ENCODE measurements at regions not wholly inside any gene's neighbourhood (a gene's known extent, or its start where the extent isn't known, plus 50 kb on each side); places are given as distances from the start of the nearest gene placed in this dataset.
"Not testable (repeated sequence)": the region's sequence is repeated elsewhere in the genome, so short reads cannot be mapped to it uniquely, and the experiment has no call there.

DNA sequence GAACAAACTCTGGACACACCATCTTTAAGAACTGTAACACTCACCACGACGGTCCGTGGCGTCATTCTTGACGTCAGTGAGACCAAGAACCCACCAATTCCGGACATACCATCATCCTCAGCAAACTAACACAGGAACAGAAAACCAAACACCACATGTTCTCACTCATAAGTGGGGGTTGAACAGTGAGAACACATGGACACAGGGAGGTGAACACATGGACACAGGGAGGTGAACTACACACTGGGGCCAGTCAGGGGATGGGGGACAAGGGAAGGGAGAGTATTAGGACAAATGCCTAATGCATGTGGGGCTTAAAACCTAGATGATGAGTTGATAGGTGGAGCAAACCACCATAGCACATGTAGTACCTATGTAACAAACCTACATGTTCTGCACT, 952.1 kb upstream of the PRR20A start:
- TF ChIP-seq, protein P1, sequence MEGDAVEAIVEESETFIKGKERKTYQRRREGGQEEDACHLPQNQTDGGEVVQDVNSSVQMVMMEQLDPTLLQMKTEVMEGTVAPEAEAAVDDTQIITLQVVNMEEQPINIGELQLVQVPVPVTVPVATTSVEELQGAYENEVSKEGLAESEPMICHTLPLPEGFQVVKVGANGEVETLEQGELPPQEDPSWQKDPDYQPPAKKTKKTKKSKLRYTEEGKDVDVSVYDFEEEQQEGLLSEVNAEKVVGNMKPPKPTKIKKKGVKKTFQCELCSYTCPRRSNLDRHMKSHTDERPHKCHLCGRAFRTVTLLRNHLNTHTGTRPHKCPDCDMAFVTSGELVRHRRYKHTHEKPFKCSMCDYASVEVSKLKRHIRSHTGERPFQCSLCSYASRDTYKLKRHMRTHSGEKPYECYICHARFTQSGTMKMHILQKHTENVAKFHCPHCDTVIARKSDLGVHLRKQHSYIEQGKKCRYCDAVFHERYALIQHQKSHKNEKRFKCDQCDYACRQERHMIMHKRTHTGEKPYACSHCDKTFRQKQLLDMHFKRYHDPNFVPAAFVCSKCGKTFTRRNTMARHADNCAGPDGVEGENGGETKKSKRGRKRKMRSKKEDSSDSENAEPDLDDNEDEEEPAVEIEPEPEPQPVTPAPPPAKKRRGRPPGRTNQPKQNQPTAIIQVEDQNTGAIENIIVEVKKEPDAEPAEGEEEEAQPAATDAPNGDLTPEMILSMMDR (IDR thresholded peaks at IDR 0.05; ENCODE audit: low read depth, low read length, missing input control): not testable (repeated sequence)
- TF ChIP-seq, protein P2, sequence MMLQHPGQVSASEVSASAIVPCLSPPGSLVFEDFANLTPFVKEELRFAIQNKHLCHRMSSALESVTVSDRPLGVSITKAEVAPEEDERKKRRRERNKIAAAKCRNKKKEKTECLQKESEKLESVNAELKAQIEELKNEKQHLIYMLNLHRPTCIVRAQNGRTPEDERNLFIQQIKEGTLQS (IDR thresholded peaks at IDR 0.05): not testable (repeated sequence)
- TF ChIP-seq RAD21, JUND (IDR thresholded peaks at IDR 0.05): not testable (repeated sequence)
- TF ChIP-seq, protein P3, sequence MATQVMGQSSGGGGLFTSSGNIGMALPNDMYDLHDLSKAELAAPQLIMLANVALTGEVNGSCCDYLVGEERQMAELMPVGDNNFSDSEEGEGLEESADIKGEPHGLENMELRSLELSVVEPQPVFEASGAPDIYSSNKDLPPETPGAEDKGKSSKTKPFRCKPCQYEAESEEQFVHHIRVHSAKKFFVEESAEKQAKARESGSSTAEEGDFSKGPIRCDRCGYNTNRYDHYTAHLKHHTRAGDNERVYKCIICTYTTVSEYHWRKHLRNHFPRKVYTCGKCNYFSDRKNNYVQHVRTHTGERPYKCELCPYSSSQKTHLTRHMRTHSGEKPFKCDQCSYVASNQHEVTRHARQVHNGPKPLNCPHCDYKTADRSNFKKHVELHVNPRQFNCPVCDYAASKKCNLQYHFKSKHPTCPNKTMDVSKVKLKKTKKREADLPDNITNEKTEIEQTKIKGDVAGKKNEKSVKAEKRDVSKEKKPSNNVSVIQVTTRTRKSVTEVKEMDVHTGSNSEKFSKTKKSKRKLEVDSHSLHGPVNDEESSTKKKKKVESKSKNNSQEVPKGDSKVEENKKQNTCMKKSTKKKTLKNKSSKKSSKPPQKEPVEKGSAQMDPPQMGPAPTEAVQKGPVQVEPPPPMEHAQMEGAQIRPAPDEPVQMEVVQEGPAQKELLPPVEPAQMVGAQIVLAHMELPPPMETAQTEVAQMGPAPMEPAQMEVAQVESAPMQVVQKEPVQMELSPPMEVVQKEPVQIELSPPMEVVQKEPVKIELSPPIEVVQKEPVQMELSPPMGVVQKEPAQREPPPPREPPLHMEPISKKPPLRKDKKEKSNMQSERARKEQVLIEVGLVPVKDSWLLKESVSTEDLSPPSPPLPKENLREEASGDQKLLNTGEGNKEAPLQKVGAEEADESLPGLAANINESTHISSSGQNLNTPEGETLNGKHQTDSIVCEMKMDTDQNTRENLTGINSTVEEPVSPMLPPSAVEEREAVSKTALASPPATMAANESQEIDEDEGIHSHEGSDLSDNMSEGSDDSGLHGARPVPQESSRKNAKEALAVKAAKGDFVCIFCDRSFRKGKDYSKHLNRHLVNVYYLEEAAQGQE (IDR thresholded peaks at IDR 0.05): not testable (repeated sequence)
